Activated B cell treated with CpG ODN at 0.5 μM for 24 hours (primary cell): ENCODE measurements at regions not wholly inside any gene's neighbourhood (a gene's known extent, or its start where the extent isn't known, plus 50 kb on each side); places are given as distances from the start of the nearest gene placed in this dataset.

Source experiments
- ATAC-seq: fragments of 200-7000 bp; cut with Tn5 transposase; one replicate; pipeline ENCODE4 v1.10.0; 2021; ENCODE audit warnings: low read depth, mild to moderate bottlenecking, moderate library complexity
- CTCF ChIA-PET: fragments of 350-600 bp; sonication (Branson Sonifier 250); formaldehyde crosslinking; loops from one replicate; lab custom pipeline; 2021; ENCODE audit warnings: antibody characterized with exemption; lab: Charles Lee
- POLR2A ChIA-PET: fragments of 350-600 bp; sonication (Branson Sonifier 250); formaldehyde crosslinking; loops from one replicate; lab custom pipeline; 2021; ENCODE audit warnings: antibody characterized with exemption; lab: Charles Lee
- DNase-seq: peaks from one replicate; pipeline ENCODE4 v3.0.0; 2022
- H3K27ac Mint-ChIP-seq: one replicate; pipeline ENCODE4 v1.8.0; 2020; ENCODE audit warnings: mixed read lengths
- H3K27me3 Mint-ChIP-seq: one replicate; pipeline ENCODE4 v1.8.0; 2021; ENCODE audit warnings: mixed read lengths
- H3K36me3 Mint-ChIP-seq: one replicate; pipeline ENCODE4 v1.8.0; 2021; ENCODE audit warnings: low read depth, mixed read lengths
- H3K4me1 Mint-ChIP-seq: one replicate; pipeline ENCODE4 v1.8.0; 2021; ENCODE audit warnings: mixed read lengths
- H3K4me3 Mint-ChIP-seq: one replicate; pipeline ENCODE4 v1.8.0; 2020; ENCODE audit warnings: mild to moderate bottlenecking, mixed read lengths
- H3K9me3 Mint-ChIP-seq: one replicate; pipeline ENCODE4 v1.8.0; 2020; ENCODE audit warnings: mixed read lengths
- intact Hi-C: fragments of 100-400 bp; cut with micrococcal nuclease; formaldehyde crosslinking; loops from one replicate; pipeline ENCODE4 v1.15.1; 2024
- TF ChIP-seq, protein P1 (sequence below): fragments of 200-600 bp; IDR thresholded peaks from one replicate; pipeline ENCODE4 v1.8.0; 2022; ENCODE audit warnings: antibody characterized with exemption, mild to moderate bottlenecking

DNA sequence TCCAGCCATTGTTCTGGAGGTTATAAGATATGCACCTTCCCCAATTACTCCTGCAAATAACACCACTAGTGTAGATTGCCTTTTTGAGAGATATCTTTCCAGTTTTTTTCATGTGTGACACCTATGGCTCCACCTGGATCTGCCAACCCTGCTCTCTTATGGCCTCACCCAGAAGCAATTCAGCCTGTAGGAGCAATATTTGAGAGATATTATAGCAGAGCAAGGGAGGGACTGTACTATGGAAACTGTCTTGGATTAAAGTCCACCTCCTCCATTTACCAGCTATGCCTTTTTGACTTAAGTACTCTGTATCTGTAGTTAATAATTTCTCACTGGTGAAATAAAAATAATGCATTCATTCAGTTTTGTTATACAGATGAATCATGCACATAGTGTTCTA, 803.5 kb downstream of the NLGN4X start:
- TF ChIP-seq, protein P1, sequence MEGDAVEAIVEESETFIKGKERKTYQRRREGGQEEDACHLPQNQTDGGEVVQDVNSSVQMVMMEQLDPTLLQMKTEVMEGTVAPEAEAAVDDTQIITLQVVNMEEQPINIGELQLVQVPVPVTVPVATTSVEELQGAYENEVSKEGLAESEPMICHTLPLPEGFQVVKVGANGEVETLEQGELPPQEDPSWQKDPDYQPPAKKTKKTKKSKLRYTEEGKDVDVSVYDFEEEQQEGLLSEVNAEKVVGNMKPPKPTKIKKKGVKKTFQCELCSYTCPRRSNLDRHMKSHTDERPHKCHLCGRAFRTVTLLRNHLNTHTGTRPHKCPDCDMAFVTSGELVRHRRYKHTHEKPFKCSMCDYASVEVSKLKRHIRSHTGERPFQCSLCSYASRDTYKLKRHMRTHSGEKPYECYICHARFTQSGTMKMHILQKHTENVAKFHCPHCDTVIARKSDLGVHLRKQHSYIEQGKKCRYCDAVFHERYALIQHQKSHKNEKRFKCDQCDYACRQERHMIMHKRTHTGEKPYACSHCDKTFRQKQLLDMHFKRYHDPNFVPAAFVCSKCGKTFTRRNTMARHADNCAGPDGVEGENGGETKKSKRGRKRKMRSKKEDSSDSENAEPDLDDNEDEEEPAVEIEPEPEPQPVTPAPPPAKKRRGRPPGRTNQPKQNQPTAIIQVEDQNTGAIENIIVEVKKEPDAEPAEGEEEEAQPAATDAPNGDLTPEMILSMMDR, result no peak
- intact Hi-C loops, result no loop called here
- H3K27me3 Mint-ChIP-seq, result no peaks in the 10 kb centered on the region
- H3K9me3 Mint-ChIP-seq, result peaks cover 2% of the 10 kb centered on the region
- H3K4me1 Mint-ChIP-seq, result no peaks in the 10 kb centered on the region
- no peak overlapping the region for H3K27ac Mint-ChIP-seq
- DNase-seq (no peak), ATAC-seq (no peak)
- H3K4me3 Mint-ChIP-seq, result no peak overlapping the region
- CTCF ChIA-PET, result no interaction called here
- H3K36me3 Mint-ChIP-seq, result no peaks in the 10 kb centered on the region
- POLR2A ChIA-PET, result no interaction called here

DNA sequence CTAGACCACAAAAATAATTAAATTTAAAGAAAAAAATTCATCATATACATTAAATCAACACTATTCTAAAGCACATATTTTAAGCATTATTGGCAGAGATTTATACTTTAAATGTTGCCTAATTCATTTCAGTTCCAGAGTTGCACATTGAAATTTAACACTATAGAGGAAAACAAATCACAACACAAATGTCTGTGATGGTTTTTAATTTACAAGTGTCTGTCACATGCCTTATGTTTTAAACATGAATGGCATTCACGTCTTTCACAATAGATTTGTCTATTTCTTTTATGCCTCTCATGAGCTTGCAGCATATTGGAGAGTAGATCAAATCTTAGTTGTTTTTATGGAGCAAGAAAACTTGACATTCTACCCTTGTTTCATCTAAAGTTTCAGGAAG, 811.3 kb downstream of the NLGN4X start:
- intact Hi-C loops, result no loop called here
- TF ChIP-seq, protein P1, result no peak
- ChIA-PET POLR2A (no interaction called here), CTCF (no interaction called here)
- no peaks in the 10 kb centered on the region for H3K36me3 Mint-ChIP-seq
- H3K4me1 Mint-ChIP-seq, result no peaks in the 10 kb centered on the region
- no peak overlapping the region for H3K27ac Mint-ChIP-seq
- H3K27me3 Mint-ChIP-seq, result no peaks in the 10 kb centered on the region
- H3K4me3 Mint-ChIP-seq, result no peak overlapping the region
- DNase-seq (no peak), ATAC-seq (no peak)
- H3K9me3 Mint-ChIP-seq, result no peaks in the 10 kb centered on the region

DNA sequence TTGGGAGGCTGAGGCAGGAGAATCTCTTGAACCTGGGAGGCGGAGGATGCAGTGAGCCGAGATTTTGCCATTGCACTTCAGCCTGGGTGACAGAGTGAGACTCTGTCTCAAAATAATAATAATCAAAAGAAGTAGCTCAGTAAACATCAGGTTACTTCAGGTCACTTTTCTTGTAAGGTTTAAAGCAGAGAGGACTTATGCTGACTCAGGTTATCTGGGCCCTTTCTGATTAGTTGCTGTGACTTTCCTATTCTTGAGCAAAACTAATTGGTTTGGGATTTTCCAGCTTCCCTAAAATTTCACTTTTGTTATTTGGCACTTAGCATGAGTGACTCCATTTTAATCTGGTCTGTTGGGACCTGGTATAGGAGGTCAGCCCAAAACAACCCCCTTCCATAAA, 812.9 kb downstream of the NLGN4X start:
- Mint-ChIP-seq H3K9me3 (no peaks in the 10 kb centered on the region), H3K27me3 (no peaks in the 10 kb centered on the region), H3K4me3 (no peak overlapping the region), H3K36me3 (no peaks in the 10 kb centered on the region), H3K27ac (no peak overlapping the region), H3K4me1 (no peaks in the 10 kb centered on the region)
- ATAC-seq (no peak), DNase-seq (no peak)
- ChIA-PET CTCF (no interaction called here), POLR2A (no interaction called here)
- intact Hi-C loops, result no loop called here
- TF ChIP-seq, protein P1, result no peak

DNA sequence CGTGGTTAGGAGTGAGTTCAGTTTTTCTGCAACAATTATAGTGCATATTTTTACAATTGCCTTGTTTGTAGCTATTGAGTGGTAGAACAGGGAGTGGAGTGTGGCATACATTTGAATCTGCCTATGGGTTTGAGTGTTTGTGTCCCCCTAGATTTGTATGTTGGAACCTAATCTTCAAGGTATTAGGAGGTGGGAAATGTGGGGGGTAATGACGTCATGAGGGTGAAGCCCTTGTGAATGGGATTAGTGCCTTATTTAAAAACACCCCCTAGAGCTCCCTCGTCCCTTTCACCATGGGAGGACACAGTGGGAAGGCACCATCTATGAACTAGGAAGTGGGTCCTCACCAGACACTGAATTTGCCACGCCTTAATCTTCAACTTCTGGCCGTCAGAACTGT, 819.6 kb downstream of the NLGN4X start:
- CTCF ChIA-PET, result no interaction called here

DNA sequence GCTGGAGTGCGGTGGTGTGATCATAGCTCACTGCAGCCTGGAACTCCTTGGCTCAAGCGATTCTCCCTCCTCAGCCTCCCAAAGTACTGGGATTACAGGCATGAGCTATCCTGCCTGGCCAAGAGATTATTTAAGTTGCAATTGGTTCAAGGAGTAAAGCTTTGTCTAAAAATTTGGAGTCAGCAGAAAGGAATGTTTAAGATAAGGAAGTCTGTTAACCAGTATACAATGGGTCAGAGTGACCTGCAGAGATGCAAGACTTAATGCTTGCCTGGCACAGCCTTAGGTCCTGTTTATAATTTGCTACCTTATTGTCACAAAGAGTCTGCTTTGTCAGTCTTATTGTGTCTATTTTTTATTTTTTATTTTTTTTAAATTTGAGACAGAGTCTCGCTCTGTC, 826.2 kb downstream of the NLGN4X start:
- Mint-ChIP-seq H3K27me3 (no peaks in the 10 kb centered on the region), H3K27ac (no peak overlapping the region), H3K9me3 (no peaks in the 10 kb centered on the region), H3K36me3 (no peaks in the 10 kb centered on the region), H3K4me1 (no peaks in the 10 kb centered on the region), H3K4me3 (no peak overlapping the region)
- TF ChIP-seq, protein P1, result no peak
- no peak for ATAC-seq
- POLR2A ChIA-PET, result no interaction called here
- DNase-seq, result no peak
- CTCF ChIA-PET, result no interaction called here
- intact Hi-C loops, result no loop called here

More for the DNA sequence above, 819.6 kb downstream of the NLGN4X start:
- Mint-ChIP-seq H3K36me3 (no peaks in the 10 kb centered on the region), H3K9me3 (no peaks in the 10 kb centered on the region), H3K4me3 (no peak overlapping the region), H3K27me3 (no peaks in the 10 kb centered on the region), H3K27ac (no peak overlapping the region), H3K4me1 (no peaks in the 10 kb centered on the region)
- TF ChIP-seq, protein P1, result no peak
- ATAC-seq (no peak), DNase-seq (no peak)
- POLR2A ChIA-PET, result no interaction called here
- intact Hi-C loops, result no loop called here
